ENCODE measurements at regions not wholly inside any gene's neighbourhood (a gene's known extent, or its start where the extent isn't known, plus 50 kb on each side); places are given as distances from the start of the nearest gene placed in this dataset.

DNA sequence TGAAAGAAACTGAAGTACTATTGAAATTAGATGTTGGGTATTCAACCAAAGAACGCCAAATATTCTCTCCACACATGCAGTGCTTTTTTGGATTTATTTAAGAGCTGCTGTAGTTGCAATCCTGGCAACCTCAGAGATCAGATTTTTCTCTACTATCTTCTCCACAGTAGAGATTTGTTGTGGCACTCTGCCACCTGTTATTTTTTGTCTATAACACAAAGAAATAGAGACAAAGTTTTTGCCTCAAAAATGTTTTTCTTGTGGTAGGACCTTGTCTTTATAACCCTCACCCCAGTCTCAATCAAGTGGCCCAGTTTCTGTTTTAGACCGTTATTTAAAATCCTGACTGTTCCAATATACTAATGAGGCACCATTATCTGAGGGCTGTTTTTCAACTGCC, 79.4 kb downstream of the SCG2 start:
- Histone ChIP-seq H3K27me3 (ENCODE audit: insufficient read depth, low read depth, severe bottlenecking) (no peaks in the 10 kb centered on the region), H3K4me3 (ENCODE audit: low read depth, low read length) (no peak overlapping the region), H3K9me3 (ENCODE audit: severe bottlenecking) (no peaks in the 10 kb centered on the region), H3K36me3 (no peaks in the 10 kb centered on the region), H3K27ac (no peak overlapping the region)
- DNase-seq, result no peak
- TF ChIP-seq, protein P1, sequence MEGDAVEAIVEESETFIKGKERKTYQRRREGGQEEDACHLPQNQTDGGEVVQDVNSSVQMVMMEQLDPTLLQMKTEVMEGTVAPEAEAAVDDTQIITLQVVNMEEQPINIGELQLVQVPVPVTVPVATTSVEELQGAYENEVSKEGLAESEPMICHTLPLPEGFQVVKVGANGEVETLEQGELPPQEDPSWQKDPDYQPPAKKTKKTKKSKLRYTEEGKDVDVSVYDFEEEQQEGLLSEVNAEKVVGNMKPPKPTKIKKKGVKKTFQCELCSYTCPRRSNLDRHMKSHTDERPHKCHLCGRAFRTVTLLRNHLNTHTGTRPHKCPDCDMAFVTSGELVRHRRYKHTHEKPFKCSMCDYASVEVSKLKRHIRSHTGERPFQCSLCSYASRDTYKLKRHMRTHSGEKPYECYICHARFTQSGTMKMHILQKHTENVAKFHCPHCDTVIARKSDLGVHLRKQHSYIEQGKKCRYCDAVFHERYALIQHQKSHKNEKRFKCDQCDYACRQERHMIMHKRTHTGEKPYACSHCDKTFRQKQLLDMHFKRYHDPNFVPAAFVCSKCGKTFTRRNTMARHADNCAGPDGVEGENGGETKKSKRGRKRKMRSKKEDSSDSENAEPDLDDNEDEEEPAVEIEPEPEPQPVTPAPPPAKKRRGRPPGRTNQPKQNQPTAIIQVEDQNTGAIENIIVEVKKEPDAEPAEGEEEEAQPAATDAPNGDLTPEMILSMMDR (IDR thresholded peaks at IDR 0.05; ENCODE audit: low read depth, low read length), result no peak

DNA sequence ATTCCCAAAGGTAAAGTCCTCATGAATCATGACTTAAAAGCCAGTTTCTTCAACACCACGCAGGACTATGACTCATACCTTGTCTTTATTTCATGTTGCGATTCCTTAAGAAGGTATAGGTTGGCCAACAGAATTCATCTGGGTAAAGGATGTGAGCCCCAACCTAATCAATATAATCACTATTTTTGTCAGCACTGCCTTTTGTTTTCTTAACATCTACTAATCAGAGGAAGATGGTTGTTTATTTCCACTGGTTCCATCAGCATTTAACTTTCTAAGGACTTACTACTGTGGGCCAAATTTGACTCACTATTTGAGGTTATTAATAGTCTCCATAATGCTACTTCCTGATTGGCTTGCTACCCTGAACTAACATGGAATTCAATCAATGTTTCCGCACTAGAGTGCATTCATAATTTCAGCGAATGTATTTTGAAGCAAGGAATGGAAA, 78.6 kb downstream of the SCG2 start:
- H3K9me3 ChIP-seq (ENCODE audit: severe bottlenecking), result no peaks in the 10 kb centered on the region
- H3K4me3 ChIP-seq (ENCODE audit: low read depth, low read length), result no peak overlapping the region
- no peaks in the 10 kb centered on the region for H3K36me3 ChIP-seq
- no peak overlapping the region for H3K27ac ChIP-seq
- H3K27me3 ChIP-seq (ENCODE audit: insufficient read depth, low read depth, severe bottlenecking), result no peaks in the 10 kb centered on the region
- DNase-seq, result no peak
- TF ChIP-seq, protein P1 (IDR thresholded peaks at IDR 0.05; ENCODE audit: low read depth, low read length), result no peak

DNA sequence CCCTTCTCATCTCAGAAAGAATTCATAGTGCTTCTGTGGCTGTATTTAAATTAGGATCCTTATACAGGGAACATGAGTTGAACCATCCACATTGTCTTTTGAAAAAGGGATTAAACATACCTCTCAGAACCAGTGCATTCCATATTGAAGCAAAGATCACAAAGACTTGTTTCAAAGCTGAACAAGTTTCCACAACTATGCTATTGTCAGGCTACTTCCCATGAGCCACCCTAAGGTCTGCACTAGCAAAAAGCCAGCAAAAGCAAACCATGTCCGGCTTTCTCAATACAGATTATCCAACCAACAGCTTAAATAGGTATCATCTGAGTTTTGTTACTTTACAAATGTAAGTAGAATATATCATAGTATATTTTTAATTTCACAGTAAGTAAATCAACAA, 78.1 kb downstream of the SCG2 start:
- H3K4me3 ChIP-seq (ENCODE audit: low read depth, low read length), result no peak overlapping the region
- H3K27me3 ChIP-seq (ENCODE audit: insufficient read depth, low read depth, severe bottlenecking), result no peaks in the 10 kb centered on the region
- no peaks in the 10 kb centered on the region for H3K9me3 ChIP-seq (ENCODE audit: severe bottlenecking)
- H3K36me3 ChIP-seq, result no peaks in the 10 kb centered on the region
- no peak for DNase-seq
- TF ChIP-seq, protein P1 (IDR thresholded peaks at IDR 0.05; ENCODE audit: low read depth, low read length), result no peak
- H3K27ac ChIP-seq, result no peak overlapping the region

DNA sequence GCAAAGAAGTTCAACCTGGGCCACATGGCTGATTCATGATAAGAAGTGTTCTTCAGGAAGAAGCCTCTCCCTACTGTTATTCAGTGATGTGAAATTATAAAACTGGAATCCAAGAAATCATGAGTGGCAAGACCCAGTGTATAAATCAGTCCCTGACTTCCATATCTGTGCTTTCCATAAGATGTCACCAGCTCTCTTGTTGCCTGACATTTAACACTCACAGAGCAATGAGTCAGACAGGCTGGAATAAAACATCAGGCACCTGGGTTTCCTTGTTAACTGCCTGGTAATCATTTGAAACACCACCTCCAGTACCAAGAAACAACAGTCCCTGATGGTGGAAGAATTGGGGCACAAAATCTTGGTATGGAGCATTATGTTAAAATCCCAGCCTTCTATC, 76.1 kb downstream of the SCG2 start:
- TF ChIP-seq, protein P1 (IDR thresholded peaks at IDR 0.05; ENCODE audit: low read depth, low read length), result no peak
- Histone ChIP-seq H3K36me3 (no peaks in the 10 kb centered on the region), H3K4me3 (ENCODE audit: low read depth, low read length) (no peak overlapping the region)

DNA sequence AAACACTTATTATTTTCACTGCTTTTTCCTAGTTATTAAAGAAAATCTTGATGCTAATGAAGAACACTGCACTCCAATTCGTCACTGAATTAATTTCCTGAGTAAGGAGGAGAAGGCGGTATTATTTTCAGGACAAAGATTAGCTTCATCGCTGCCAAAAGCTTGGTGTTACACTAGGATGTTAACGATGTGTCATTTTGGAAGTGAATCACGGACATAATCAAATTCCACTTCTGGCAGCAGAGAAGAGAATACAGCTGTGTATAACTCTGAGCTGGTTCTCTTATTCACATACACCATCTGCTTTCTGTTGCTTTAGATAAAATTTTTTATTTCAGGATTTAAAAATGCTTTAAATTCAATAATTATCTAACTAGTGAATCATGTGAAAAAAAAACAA, 74.1 kb downstream of the SCG2 start:
- TF ChIP-seq, protein P1 (IDR thresholded peaks at IDR 0.05; ENCODE audit: low read depth, low read length), result no peak
- Histone ChIP-seq H3K9me3 (ENCODE audit: severe bottlenecking) (peaks cover 5% of the 10 kb centered on the region), H3K27me3 (ENCODE audit: insufficient read depth, low read depth, severe bottlenecking) (no peaks in the 10 kb centered on the region), H3K27ac (no peak overlapping the region), H3K4me3 (ENCODE audit: low read depth, low read length) (no peak overlapping the region), H3K36me3 (no peaks in the 10 kb centered on the region)
- no peak for DNase-seq

More for the DNA sequence above, 76.1 kb downstream of the SCG2 start:
- Histone ChIP-seq H3K27me3 (ENCODE audit: insufficient read depth, low read depth, severe bottlenecking) (no peaks in the 10 kb centered on the region), H3K9me3 (ENCODE audit: severe bottlenecking) (peaks cover 5% of the 10 kb centered on the region), H3K27ac (no peak overlapping the region)
- no peak for DNase-seq

DNA sequence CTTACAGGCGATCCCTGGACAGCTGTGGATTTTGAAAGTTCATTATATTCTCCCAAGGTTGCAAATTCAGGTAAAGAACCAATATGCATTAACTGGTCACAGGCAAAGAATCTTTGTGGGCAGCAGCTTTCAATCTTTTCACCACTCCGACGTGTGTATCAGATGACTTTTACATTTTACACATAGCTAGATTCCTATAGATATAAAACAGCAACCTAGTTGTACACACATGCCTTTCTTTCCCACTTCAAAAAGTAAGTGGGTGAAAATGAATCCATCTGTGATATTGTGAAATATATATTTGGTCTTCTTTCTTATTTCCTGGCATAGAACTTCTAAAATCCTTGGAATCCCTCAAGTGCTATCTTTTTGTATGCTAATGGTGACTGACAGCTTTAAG, 72.5 kb downstream of the SCG2 start:
- H3K27me3 ChIP-seq (ENCODE audit: insufficient read depth, low read depth, severe bottlenecking), result no peaks in the 10 kb centered on the region
- no peak for DNase-seq
- H3K36me3 ChIP-seq, result no peaks in the 10 kb centered on the region
- no peak overlapping the region for H3K4me3 ChIP-seq (ENCODE audit: low read depth, low read length)
- H3K27ac ChIP-seq, result no peak overlapping the region
- TF ChIP-seq, protein P1 (IDR thresholded peaks at IDR 0.05; ENCODE audit: low read depth, low read length), result no peak
- H3K9me3 ChIP-seq (ENCODE audit: severe bottlenecking), result peaks cover 5% of the 10 kb centered on the region
